Globus pallidus (tissue), 1 donor: ENCODE measurements at regions not wholly inside any gene's neighbourhood (a gene's known extent, or its start where the extent isn't known, plus 50 kb on each side); places are given as distances from the start of the nearest gene placed in this dataset.

Experiments used
- DNase-seq: peaks from one replicate; pipeline ENCODE4 v3.0.0-alpha.2; 2015; ENCODE audit warnings: low spot score

- DNase-seq = no peak
Measured at GRCh38 chr5:15447209-15447608, 52.8 kb upstream of the FBXL7 start.

DNA sequence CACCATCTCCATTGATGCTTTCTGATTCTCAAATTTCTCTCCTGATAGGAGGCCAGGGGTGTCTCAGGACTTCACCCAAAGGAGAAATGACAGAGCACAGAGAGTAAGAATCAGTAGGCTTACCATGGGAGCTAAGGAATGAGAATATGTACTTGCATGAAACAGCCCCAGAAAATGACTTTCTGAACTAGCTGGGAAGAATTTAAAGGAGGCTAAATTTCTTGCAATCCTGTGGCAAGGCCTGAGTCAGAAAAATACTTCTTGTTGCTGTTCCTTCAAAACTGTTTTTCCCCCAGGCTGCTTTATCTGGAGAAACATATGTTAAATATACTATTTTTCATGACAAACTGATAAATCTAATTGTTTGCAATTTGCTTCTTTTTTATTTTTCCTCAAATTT is 53.4 kb upstream of the FBXL7 start:
- DNase-seq = no peak

DNA sequence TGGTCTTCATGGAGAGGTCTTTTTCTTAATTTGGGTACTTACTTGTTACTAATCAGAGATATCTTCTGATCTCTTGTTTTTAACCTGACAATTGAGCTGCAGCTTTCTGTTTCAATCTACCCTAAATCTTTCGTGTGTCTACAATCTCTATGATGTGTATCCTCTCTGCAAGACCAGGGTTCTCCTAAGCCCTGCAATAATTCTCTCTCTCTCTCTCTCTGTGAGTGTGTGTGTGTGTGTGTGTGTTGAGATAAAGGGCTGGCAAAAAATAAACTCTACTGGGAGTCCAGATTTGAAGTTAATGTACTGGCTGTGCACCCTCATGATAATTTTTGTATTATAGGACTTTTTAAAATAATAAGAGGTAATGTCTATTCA is 57.8 kb upstream of the FBXL7 start:
- DNase-seq = no peak

- DNase-seq = no peak
Measured at GRCh38 chr5:15441433-15442192, 58.4 kb upstream of the FBXL7 start.

GRCh38 chr5:15440434-15440833 is 59.5 kb upstream of the FBXL7 start:
- DNase-seq = no peak

DNA sequence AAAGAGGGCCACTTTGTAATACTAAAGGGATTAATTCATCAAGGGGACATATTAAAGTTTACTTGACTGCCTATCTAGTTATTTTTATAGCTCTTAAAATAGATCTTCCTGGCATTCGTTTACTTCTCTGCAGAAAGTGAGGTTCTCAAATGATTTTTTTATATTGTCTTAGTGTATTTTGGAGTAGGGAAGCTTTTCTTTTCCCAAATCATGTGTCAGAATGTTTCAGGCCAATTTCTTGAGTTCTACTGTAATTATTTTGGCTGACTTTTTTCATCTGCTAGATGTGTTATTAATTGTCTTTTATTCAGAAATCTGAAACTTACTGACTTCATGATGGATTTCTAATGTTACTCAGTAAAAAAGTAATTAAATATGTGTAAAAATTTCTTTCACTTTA is 60.2 kb upstream of the FBXL7 start:
- DNase-seq = no peak

DNA sequence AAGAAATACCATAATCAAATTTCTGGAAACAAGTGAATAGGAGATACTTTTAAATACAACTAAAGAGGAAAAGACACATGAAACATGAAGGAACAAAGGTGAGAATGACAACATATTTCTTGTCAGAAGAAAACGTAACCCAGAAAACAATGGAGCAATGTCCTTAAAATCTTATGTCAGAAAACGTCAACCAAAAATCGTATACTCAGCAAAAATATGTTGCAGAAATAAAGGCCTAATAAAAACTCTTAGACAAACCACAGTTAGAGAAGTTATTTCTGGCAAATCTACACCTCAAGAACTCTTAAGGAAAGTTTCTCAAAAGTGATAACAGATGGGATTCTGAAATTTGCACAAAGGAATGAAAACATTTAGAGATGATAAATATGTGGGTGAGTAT is 66.3 kb upstream of the FBXL7 start:
- no peak for DNase-seq

DNA sequence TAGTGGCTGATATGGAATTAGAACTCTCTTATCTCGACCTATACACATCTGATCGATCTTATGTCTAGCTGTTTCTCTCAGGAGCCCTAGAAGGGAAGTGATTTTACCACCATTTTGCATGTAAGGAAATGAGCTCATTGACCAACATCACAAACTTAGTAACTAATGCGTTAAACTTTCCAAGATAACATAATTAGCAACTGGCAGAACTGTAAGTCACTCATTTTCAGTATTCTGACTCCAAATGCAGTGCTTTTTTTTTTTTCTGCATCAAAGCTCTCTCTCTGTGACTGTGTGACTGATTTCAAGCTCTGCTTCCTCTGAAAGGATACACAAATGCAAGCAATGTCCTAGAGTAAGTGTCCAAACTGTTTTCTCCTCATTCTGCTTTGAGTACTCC is 68.1 kb upstream of the FBXL7 start:
- DNase-seq = no peak

DNA sequence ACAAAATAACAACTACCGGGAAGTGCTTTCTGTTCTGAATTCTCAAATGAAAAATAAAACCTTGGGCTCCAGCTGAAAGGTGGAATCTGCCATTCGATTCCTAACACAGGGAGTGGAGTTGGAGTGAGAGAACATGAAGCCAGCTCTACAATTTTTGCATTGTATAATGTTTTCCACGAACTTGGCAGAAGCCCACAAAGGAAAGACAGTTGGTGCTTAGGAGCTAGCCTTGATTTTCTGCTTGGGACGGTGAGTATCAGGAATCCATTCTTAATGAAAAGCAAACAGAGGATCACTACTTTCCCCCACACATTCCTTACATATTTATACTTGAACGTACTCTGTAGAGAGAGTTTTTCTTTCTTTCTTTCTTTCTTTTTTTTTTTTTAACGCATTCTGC is 74.2 kb upstream of the FBXL7 start:
- no peak for DNase-seq

DNA sequence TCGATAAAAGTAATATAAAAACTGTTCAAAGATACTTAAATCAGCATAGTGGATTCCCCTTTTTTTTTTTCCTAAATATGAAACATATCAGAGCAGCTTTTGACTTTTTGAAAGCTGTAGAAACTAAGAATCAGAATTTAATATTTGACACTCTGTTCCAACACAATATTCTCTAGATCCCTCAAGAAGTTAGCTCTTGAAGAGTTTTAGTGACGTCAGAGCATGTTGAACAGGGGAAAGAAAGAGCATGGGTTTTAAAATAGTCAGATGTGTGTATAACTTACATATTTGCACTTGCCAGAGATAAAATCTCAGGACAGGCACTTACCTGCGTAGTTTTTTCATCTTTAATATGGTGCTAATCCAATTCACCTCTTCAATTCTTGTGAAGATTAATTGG is 75.2 kb upstream of the FBXL7 start:
- no peak for DNase-seq

- DNase-seq = no peak
Measured at GRCh38 chr5:15421921-15422412, 78.0 kb upstream of the FBXL7 start.

DNA sequence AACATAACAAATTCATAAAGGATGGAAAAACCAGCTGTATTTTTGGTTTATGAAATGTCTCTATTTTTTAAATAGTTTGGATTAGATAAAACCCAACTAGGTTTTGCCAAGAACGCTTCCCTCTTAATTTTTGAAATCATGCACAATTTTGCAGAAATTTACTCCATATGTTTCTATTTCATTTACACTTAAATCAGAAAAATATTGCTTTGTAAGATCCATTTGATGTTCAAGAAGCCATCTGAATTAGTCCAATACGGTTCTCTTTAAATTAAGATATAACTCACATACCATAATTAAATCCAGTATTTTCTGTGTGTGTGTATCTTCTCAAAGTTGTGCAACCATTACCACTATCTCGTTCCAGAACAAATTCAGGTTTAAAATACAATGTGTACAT is 78.6 kb upstream of the FBXL7 start:
- DNase-seq = no peak

GRCh38 chr5:15420201-15420600 is 79.8 kb upstream of the FBXL7 start:
- no peak for DNase-seq

GRCh38 chr5:15417156-15417555 is 82.8 kb upstream of the FBXL7 start:
- no peak for DNase-seq

GRCh38 chr5:15406478-15406877 is 93.5 kb upstream of the FBXL7 start:
- no peak for DNase-seq

- DNase-seq = no peak
Measured at GRCh38 chr5:15393146-15393545, 106.8 kb upstream of the FBXL7 start.

GRCh38 chr5:15391704-15392397 is 108.1 kb upstream of the FBXL7 start:
- DNase-seq = no peak

GRCh38 chr5:15388866-15389265 is 111.1 kb upstream of the FBXL7 start:
- DNase-seq = no peak

DNA sequence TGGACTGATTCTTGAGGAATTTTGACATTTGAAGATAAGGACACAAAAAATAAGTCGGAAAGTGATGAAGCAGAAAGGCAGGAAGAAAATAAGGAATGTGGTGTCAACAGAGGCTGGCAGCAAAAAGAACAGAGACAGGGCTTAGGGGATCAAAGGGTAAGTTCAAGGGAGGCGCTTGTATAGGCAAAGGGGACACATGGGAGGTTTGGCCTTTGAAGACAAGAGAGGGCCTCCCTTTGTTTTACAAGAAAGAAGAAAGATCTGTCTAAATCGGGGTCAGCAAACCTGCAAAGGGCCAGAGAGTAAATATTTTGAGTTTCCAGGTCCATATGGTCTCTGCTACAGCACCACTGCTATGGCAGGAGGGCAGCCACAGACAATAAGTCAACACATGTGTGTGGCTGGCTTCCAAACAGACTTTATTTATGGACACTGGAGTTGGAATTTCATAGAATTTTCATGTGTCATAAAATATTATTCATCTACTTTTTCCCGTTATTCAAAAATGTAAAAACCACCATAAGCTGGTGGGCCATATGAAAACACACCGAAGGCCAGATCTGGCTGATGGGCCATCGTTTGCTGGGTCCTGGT is 112.0 kb upstream of the FBXL7 start:
- DNase-seq = no peak

GRCh38 chr5:15386122-15386521 is 113.9 kb upstream of the FBXL7 start:
- DNase-seq = no peak

DNA sequence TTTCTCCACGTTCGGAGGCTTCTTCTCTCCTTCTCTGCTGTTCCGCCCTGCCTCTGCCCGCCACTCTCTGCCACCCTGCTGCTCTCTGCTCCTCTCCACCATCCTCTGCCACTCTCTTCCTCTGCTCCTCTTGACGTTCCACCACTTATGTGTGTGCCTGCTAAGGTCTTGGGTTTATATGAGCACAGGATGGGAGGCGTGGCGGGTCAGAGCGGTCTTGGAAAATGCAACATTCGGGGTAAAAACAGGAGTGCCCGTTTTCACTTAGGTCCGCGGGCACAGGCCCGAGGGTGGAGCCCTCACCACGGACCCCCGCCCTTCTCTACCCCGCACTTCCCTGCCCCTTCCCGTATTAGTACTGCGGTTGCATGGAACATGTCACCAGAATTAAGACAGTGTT is 114.4 kb upstream of the FBXL7 start:
- DNase-seq = no peak

DNA sequence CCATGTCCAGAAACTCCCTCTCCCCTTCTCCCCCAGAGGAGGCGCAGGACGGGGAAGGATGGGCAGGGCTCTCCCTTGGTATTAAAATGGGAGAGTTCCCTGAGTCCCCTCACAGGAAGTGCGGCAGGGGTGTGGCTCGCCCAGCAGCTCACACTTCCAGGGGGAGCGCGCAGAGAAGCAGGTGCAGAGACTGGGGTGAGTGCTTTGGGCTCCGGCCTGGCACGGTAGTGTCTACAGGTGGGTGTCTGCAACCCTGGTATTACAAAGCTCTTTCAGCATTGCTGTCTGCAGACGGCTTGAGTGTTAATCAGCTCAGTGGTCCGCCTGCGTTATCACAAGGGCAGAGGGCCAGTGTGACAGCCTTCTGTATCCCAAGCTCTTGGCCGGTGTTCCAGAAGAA is 114.9 kb upstream of the FBXL7 start:
- no peak for DNase-seq

DNA sequence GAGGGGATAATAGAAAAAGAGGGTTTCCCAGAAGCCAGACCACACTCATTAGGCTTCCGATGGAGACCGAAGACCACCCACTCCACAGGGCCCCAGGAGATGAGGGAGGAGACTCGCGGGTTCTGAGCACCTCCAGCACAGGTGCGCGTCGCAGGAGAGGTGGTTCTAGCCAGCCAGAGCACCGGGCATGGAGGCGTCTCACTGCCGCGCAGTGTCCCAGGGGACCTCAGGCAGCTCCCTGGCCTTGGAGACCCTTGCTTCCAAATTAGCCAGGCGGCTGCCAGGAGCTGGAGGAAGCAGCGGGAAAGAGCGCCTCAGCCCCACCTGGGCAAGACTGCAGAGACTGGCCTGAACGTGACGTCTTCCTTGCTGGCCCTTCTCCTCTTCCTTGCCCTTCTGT is 115.4 kb upstream of the FBXL7 start:
- DNase-seq = no peak
